ENCODE measurements at regions not wholly inside any gene's neighbourhood (a gene's known extent, or its start where the extent isn't known, plus 50 kb on each side); places are given as distances from the start of the nearest gene placed in this dataset.

- H3K4me1 Mint-ChIP-seq, result peaks cover 19% of the 10 kb centered on the region
- H3K4me3 Mint-ChIP-seq, result no peak overlapping the region
- peaks cover 6% of the 10 kb centered on the region for H3K27me3 Mint-ChIP-seq (ENCODE audit: low read depth, poor library complexity)
- no peaks in the 10 kb centered on the region for H3K36me3 Mint-ChIP-seq (ENCODE audit: low read depth)
- DNase-seq, result no peak
- H3K9me3 Mint-ChIP-seq, result no peaks in the 10 kb centered on the region
- no peak overlapping the region for H3K27ac Mint-ChIP-seq
- no peak for TF ChIP-seq CTCF (IDR thresholded peaks at IDR 0.05)
Observed at GRCh38 chr6:23396949-23397348, 729.1 kb upstream of the NRSN1 start.

GRCh38 chr6:23403460-23403859 is 722.6 kb upstream of the NRSN1 start:
- Mint-ChIP-seq H3K4me3 (no peak overlapping the region), H3K36me3 (ENCODE audit: low read depth) (no peaks in the 10 kb centered on the region), H3K9me3 (no peaks in the 10 kb centered on the region), H3K27me3 (ENCODE audit: low read depth, poor library complexity) (no peaks in the 10 kb centered on the region), H3K4me1 (peaks cover 6% of the 10 kb centered on the region), H3K27ac (no peak overlapping the region)
- TF ChIP-seq CTCF (IDR thresholded peaks at IDR 0.05), result no peak
- no peak for DNase-seq

GRCh38 chr6:23409531-23409930 is 716.5 kb upstream of the NRSN1 start:
- no peak for TF ChIP-seq CTCF (IDR thresholded peaks at IDR 0.05)
- no peak overlapping the region for H3K27ac Mint-ChIP-seq
- H3K36me3 Mint-ChIP-seq (ENCODE audit: low read depth), result peaks cover 5% of the 10 kb centered on the region
- DNase-seq, result no peak
- peaks cover 4% of the 10 kb centered on the region for H3K9me3 Mint-ChIP-seq
- no peaks in the 10 kb centered on the region for H3K27me3 Mint-ChIP-seq (ENCODE audit: low read depth, poor library complexity)
- peaks cover 6% of the 10 kb centered on the region for H3K4me1 Mint-ChIP-seq
- no peak overlapping the region for H3K4me3 Mint-ChIP-seq

DNA sequence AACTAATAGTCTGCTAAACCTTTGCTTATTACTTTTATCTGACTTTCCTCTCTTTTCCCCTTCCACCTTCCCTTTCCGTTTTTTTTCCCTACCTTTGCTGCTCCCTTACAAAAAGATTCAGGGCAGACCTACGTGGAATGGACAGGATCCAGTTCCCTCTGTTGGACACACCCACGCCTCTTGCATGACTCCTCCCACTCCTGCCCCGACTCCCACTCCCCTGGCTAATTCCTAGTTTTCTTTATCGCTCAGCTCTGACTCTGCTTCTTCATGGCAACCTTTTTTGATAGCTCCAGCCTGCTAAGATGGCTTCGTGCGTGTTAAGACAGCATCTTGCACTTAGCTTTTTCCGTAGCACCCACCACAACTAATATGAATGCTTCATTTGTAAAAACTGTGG is 715.6 kb upstream of the NRSN1 start:
- H3K9me3 Mint-ChIP-seq, result peaks cover 4% of the 10 kb centered on the region
- H3K4me1 Mint-ChIP-seq, result peaks cover 6% of the 10 kb centered on the region
- peaks cover 5% of the 10 kb centered on the region for H3K36me3 Mint-ChIP-seq (ENCODE audit: low read depth)
- no peak overlapping the region for H3K27ac Mint-ChIP-seq
- H3K27me3 Mint-ChIP-seq (ENCODE audit: low read depth, poor library complexity), result no peaks in the 10 kb centered on the region
- DNase-seq, result no peak
- no peak for TF ChIP-seq CTCF (IDR thresholded peaks at IDR 0.05)
- H3K4me3 Mint-ChIP-seq, result no peak overlapping the region

DNA sequence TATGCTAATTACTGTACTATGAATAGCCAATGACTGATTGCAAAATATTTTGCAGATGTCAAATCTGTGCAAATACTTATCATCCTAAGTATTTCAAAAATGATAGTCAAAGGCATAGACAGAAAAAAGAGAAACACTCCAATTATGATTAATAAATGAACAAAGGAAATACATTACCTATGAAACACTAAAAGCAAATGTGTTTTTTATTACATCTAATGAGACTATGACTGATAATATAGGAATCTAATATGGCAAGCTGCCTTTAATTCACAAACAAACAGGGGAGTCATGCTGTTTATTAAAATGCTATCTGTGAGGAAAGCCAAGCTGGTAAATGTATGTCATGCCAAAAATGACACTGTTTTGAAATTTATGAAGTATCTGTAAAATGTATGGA is 713.2 kb upstream of the NRSN1 start:
- DNase-seq, result no peak
- TF ChIP-seq CTCF (IDR thresholded peaks at IDR 0.05), result no peak
- Mint-ChIP-seq H3K27me3 (ENCODE audit: low read depth, poor library complexity) (no peaks in the 10 kb centered on the region), H3K4me1 (no peaks in the 10 kb centered on the region), H3K27ac (no peak overlapping the region), H3K36me3 (ENCODE audit: low read depth) (peaks cover 5% of the 10 kb centered on the region), H3K9me3 (peaks cover 4% of the 10 kb centered on the region), H3K4me3 (no peak overlapping the region)

DNA sequence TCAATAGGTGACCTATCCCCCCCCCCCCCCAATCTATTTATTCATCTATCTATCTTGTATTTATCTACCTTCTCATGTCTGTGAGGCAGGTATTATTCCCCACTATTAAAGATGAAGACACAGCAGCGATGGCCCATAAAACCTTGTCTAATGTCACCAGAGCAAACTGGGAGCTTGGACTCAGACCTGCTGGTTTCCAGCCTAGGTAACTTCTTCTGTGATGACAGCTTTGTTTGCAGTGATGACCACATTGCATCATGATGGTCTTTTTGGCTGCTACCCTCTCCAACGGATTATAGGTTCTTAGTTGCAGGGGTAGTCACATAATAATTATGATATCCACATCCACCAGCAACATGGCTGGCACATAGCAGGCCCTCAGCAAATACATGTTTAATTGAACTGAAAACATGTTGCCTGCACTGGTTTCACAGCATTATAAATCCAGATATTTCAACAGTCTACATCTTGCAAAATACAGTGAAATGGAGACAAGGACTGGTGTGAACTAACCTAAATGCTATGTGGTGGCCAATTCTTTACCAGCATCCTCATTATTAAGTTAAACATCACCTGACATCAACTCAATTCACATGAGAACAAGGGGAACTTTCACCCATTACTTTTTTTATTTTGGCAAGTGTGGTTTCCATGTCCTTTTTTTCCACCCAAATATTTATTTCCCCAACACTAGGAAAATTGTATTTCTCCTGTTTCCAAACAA is 712.5 kb upstream of the NRSN1 start:
- peak overlapping the region; percentile 36 for H3K27ac Mint-ChIP-seq
- no peak for TF ChIP-seq CTCF (IDR thresholded peaks at IDR 0.05)
- H3K27me3 Mint-ChIP-seq (ENCODE audit: low read depth, poor library complexity), result no peaks in the 10 kb centered on the region
- no peaks in the 10 kb centered on the region for H3K4me1 Mint-ChIP-seq
- H3K4me3 Mint-ChIP-seq, result no peak overlapping the region
- H3K36me3 Mint-ChIP-seq (ENCODE audit: low read depth), result peaks cover 5% of the 10 kb centered on the region
- DNase-seq, result no peak
- peaks cover 4% of the 10 kb centered on the region for H3K9me3 Mint-ChIP-seq

Measured in nephron progenitor cell (in vitro differentiated cells).